Activated CD4-positive, alpha-beta T cell treated with anti-CD3 and anti-CD28 coated beads for 36 hours (primary cell): ENCODE measurements at regions not wholly inside any gene's neighbourhood (a gene's known extent, or its start where the extent isn't known, plus 50 kb on each side); places are given as distances from the start of the nearest gene placed in this dataset.

Source experiments
- ATAC-seq: fragments of 200-7000 bp; cut with Tn5 transposase; one replicate; pipeline ENCODE4 v1.10.0; 2021; ENCODE audit warnings: mild to moderate bottlenecking, moderate library complexity
- CTCF ChIA-PET: fragments of 350-600 bp; sonication (Branson Sonifier 250); formaldehyde crosslinking; loops from one replicate; lab custom pipeline; 2021; ENCODE audit warnings: antibody characterized with exemption; lab: Charles Lee
- POLR2A ChIA-PET: fragments of 350-600 bp; sonication (Branson Sonifier 250); formaldehyde crosslinking; loops from one replicate; lab custom pipeline; 2021; ENCODE audit warnings: antibody characterized with exemption, inconsistent platforms; lab: Charles Lee
- DNase-seq: peaks from one replicate; pipeline ENCODE4 v3.0.0-alpha.2; 2020
- H3K27ac Mint-ChIP-seq: one replicate; pipeline ENCODE4 v1.8.0; 2021; ENCODE audit warnings: mixed read lengths
- H3K27me3 Mint-ChIP-seq: one replicate; pipeline ENCODE4 v1.8.0; 2021; ENCODE audit warnings: mixed read lengths
- H3K36me3 Mint-ChIP-seq: one replicate; pipeline ENCODE4 v1.8.0; 2021; ENCODE audit warnings: low read depth, mixed read lengths
- H3K4me1 Mint-ChIP-seq: one replicate; pipeline ENCODE4 v1.8.0; 2021; ENCODE audit warnings: mixed read lengths
- H3K4me3 Mint-ChIP-seq: one replicate; pipeline ENCODE4 v1.8.0; 2021; ENCODE audit warnings: mild to moderate bottlenecking, moderate library complexity, mixed read lengths
- H3K9me3 Mint-ChIP-seq: one replicate; pipeline ENCODE4 v1.8.0; 2021; ENCODE audit warnings: low read depth, mixed read lengths
- intact Hi-C, 2 experiments: fragments of 100-400 bp; cut with DNase I in 1 of 2; cut with micrococcal nuclease in 1 of 2; formaldehyde crosslinking; loops; one replicate each; pipeline versions ENCODE4 v1.14.2 to v1.15.1; 2022 to 2024; cut with DNase I, micrococcal nuclease

DNA sequence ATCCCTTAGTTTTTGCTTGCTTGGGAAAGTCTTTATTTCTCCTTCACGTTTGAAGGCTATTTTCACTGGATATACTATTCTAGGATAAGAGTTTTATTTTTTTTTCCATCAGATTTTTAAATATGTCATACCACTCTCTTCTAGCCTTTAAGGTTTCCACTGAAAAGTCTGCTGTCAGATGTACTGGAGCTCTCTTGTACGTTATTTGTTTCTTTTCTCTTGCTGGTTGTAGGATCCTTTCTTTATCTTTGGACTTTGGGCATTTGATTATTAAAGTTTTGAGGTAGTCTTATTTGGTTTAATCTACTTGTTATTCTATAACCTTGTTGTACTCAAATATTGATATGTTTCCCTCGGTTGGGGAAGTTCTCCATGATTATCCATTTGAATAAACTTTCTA lies 848.4 kb upstream of the COX7C start:
- peaks cover 24% of the 10 kb centered on the region for H3K9me3 Mint-ChIP-seq
- ChIA-PET POLR2A (no interaction called here), CTCF (no interaction called here)
- H3K27me3 Mint-ChIP-seq, result no peaks in the 10 kb centered on the region
- H3K27ac Mint-ChIP-seq, result no peak overlapping the region
- no peaks in the 10 kb centered on the region for H3K36me3 Mint-ChIP-seq
- ATAC-seq, result no peak
- no peak for DNase-seq
- intact Hi-C loops, result no loop called here
- H3K4me3 Mint-ChIP-seq, result no peak overlapping the region
- H3K4me1 Mint-ChIP-seq, result no peaks in the 10 kb centered on the region

- intact Hi-C loops, result no loop called here
- ChIA-PET POLR2A (no interaction called here), CTCF (no interaction called here)
- Mint-ChIP-seq H3K4me1 (no peaks in the 10 kb centered on the region), H3K36me3 (no peaks in the 10 kb centered on the region), H3K9me3 (peaks cover 5% of the 10 kb centered on the region), H3K27me3 (no peaks in the 10 kb centered on the region), H3K27ac (no peak overlapping the region), H3K4me3 (no peak overlapping the region)
- no peak for DNase-seq
- ATAC-seq, result no peak
Measured at GRCh38 chr5:85784746-85785145, 833.0 kb upstream of the COX7C start.

GRCh38 chr5:85813146-85813545 lies 804.6 kb upstream of the COX7C start:
- no peaks in the 10 kb centered on the region for H3K9me3 Mint-ChIP-seq
- no peak for ATAC-seq
- no peaks in the 10 kb centered on the region for H3K27me3 Mint-ChIP-seq
- H3K4me3 Mint-ChIP-seq, result no peak overlapping the region
- no peak overlapping the region for H3K27ac Mint-ChIP-seq
- no peaks in the 10 kb centered on the region for H3K4me1 Mint-ChIP-seq
- H3K36me3 Mint-ChIP-seq, result no peaks in the 10 kb centered on the region
- ChIA-PET POLR2A (no interaction called here), CTCF (interaction anchor here (0.6 kb wide), 1 partner anchor 11 kb away, joined by 4 read pairs; no protein-coding TSS in a partner anchor)
- no peak for DNase-seq
- intact Hi-C loops, result no loop called here

DNA sequence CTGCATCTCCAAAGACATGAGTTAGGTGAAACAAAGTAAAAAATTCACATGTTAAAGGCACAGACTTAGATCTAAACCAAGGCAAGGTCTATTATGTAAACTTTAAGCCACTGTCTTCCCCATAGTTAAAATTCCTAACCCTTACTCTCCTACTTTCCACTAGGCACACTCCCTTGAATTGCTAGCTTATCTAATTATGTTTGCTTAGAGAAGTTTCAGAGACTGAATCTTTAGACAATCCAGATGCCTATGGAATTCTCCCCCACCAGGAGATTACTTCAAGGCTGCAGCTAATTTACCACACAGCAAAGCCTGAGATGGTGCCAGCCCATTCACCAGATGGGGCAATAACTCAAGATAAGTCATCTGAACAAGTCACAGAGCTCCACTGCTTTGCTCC lies 803.1 kb upstream of the COX7C start:
- POLR2A ChIA-PET, result no interaction called here
- Mint-ChIP-seq H3K27ac (no peak overlapping the region), H3K4me1 (no peaks in the 10 kb centered on the region), H3K27me3 (no peaks in the 10 kb centered on the region), H3K9me3 (no peaks in the 10 kb centered on the region), H3K36me3 (no peaks in the 10 kb centered on the region), H3K4me3 (no peak overlapping the region)
- no peak for DNase-seq
- intact Hi-C loops, result no loop called here
- ATAC-seq, result no peak
- CTCF ChIA-PET, result no interaction called here

DNA sequence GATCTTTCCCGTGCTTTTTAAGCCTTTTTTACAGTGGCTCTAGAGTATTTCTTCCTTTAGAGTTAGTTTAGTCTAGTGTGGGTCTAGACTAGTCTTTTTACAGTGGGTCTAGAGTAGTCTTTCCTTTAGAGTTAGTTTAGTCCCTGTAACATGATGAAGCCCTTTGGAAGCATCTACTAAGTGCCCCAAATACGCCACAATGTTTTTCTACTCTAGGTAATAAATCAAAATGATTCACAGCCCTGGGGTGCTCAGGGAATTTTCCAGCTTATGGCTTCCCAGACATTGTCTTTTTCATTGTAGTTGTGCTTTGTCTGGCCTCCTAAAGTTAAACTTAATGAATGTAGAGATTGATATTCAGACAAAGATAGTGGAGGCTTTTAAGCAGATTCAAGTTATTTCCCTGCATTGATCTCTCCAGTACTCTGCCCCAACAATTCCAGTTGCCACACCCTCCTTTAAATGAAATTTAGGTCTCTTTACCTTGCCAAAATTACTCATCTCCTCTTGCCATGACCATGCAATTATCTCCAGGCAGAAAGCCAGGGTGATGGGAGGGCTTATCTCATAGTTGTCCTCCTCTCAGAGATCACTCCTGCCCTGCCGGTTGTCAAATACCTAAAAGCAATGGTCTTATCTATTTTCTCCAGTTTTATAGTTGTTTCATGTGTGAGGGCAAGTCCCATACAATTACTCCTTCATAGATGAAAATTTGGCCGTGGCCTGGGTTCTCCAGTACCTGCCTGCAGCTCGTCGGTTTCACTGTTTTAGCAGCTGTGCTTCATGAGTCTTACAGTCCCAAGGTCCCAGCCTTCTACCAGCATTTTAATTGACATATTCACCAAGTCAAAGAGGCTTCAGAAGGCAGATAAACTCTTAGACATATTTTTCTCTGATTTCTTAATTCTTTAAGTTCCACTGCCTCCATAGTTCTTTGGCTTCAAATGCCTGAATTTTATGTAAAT lies 794.0 kb upstream of the COX7C start:
- DNase-seq (no peak), ATAC-seq (no peak)
- H3K27ac Mint-ChIP-seq, result no peak overlapping the region
- POLR2A ChIA-PET, result no interaction called here
- no peaks in the 10 kb centered on the region for H3K4me1 Mint-ChIP-seq
- no peaks in the 10 kb centered on the region for H3K27me3 Mint-ChIP-seq
- intact Hi-C loops, result no loop called here
- H3K9me3 Mint-ChIP-seq, result no peaks in the 10 kb centered on the region
- no peak overlapping the region for H3K4me3 Mint-ChIP-seq
- no peaks in the 10 kb centered on the region for H3K36me3 Mint-ChIP-seq
- CTCF ChIA-PET, result no interaction called here

- Mint-ChIP-seq H3K4me1 (no peaks in the 10 kb centered on the region), H3K27ac (no peak overlapping the region), H3K36me3 (no peaks in the 10 kb centered on the region), H3K4me3 (no peak overlapping the region), H3K27me3 (no peaks in the 10 kb centered on the region), H3K9me3 (peaks cover 1% of the 10 kb centered on the region)
- ATAC-seq (no peak), DNase-seq (no peak)
- CTCF ChIA-PET, result no interaction called here
- intact Hi-C loops, result no loop called here
- POLR2A ChIA-PET, result no interaction called here
Measured at GRCh38 chr5:85838781-85839180, 779.0 kb upstream of the COX7C start.

- no peak overlapping the region for H3K4me3 Mint-ChIP-seq
- POLR2A ChIA-PET, result no interaction called here
- intact Hi-C loops, result no loop called here
- CTCF ChIA-PET, result no interaction called here
- H3K27me3 Mint-ChIP-seq, result no peaks in the 10 kb centered on the region
- DNase-seq (no peak), ATAC-seq (no peak)
- H3K27ac Mint-ChIP-seq, result no peak overlapping the region
- no peaks in the 10 kb centered on the region for H3K9me3 Mint-ChIP-seq
- H3K36me3 Mint-ChIP-seq, result no peaks in the 10 kb centered on the region
- H3K4me1 Mint-ChIP-seq, result no peaks in the 10 kb centered on the region
Measured at GRCh38 chr5:85841653-85842052, 776.1 kb upstream of the COX7C start.

DNA sequence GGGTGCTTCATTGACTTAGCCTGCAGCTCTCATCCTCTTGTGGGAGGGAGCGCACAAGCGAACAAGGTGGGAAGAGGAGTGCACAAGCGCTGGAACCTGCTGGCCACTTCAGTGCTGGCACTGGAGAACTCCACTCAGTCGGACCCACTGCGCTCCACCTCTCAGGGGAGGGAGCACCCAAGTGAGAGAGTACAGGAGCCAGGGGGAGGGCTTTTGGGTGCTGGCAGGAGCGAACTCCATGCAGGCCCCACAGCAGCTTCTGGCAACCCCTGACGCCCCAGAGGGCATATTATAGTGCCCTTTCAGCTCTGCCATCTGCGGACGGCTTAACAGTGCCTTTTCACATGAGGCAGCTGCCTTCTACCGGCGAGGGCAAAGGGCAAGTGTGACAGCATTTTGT lies 774.2 kb upstream of the COX7C start:
- POLR2A ChIA-PET, result no interaction called here
- H3K27ac Mint-ChIP-seq, result no peak overlapping the region
- no peaks in the 10 kb centered on the region for H3K36me3 Mint-ChIP-seq
- no peaks in the 10 kb centered on the region for H3K4me1 Mint-ChIP-seq
- DNase-seq (no peak), ATAC-seq (no peak)
- no peaks in the 10 kb centered on the region for H3K27me3 Mint-ChIP-seq
- intact Hi-C loops, result no loop called here
- H3K9me3 Mint-ChIP-seq, result peaks cover 2% of the 10 kb centered on the region
- CTCF ChIA-PET, result no interaction called here
- H3K4me3 Mint-ChIP-seq, result no peak overlapping the region

- H3K4me1 Mint-ChIP-seq, result no peaks in the 10 kb centered on the region
- H3K27me3 Mint-ChIP-seq, result no peaks in the 10 kb centered on the region
- H3K4me3 Mint-ChIP-seq, result no peak overlapping the region
- no peaks in the 10 kb centered on the region for H3K36me3 Mint-ChIP-seq
- no peak for DNase-seq
- no peak for ATAC-seq
- ChIA-PET CTCF (no interaction called here), POLR2A (no interaction called here)
- peaks cover 4% of the 10 kb centered on the region for H3K9me3 Mint-ChIP-seq
- no peak overlapping the region for H3K27ac Mint-ChIP-seq
- intact Hi-C loops, result no loop called here
Measured at GRCh38 chr5:85849411-85849810, 768.3 kb upstream of the COX7C start.

GRCh38 chr5:85865296-85865695 lies 752.4 kb upstream of the COX7C start:
- H3K27ac Mint-ChIP-seq, result no peak overlapping the region
- ATAC-seq (no peak), DNase-seq (no peak)
- peaks cover 11% of the 10 kb centered on the region for H3K9me3 Mint-ChIP-seq
- intact Hi-C loops, result no loop called here
- no peak overlapping the region for H3K4me3 Mint-ChIP-seq
- no peaks in the 10 kb centered on the region for H3K36me3 Mint-ChIP-seq
- no peaks in the 10 kb centered on the region for H3K4me1 Mint-ChIP-seq
- ChIA-PET CTCF (no interaction called here), POLR2A (no interaction called here)
- no peaks in the 10 kb centered on the region for H3K27me3 Mint-ChIP-seq

GRCh38 chr5:85868070-85868469 lies 749.7 kb upstream of the COX7C start:
- peaks cover 5% of the 10 kb centered on the region for H3K9me3 Mint-ChIP-seq
- H3K4me3 Mint-ChIP-seq, result no peak overlapping the region
- no peaks in the 10 kb centered on the region for H3K27me3 Mint-ChIP-seq
- ChIA-PET POLR2A (no interaction called here), CTCF (no interaction called here)
- DNase-seq (no peak), ATAC-seq (no peak)
- H3K36me3 Mint-ChIP-seq, result no peaks in the 10 kb centered on the region
- H3K27ac Mint-ChIP-seq, result no peak overlapping the region
- no peaks in the 10 kb centered on the region for H3K4me1 Mint-ChIP-seq
- intact Hi-C loops, result no loop called here

- H3K27ac Mint-ChIP-seq, result no peak overlapping the region
- DNase-seq (no peak), ATAC-seq (no peak)
- intact Hi-C loops, result no loop called here
- H3K27me3 Mint-ChIP-seq, result no peaks in the 10 kb centered on the region
- ChIA-PET POLR2A (no interaction called here), CTCF (no interaction called here)
- no peak overlapping the region for H3K4me3 Mint-ChIP-seq
- H3K4me1 Mint-ChIP-seq, result no peaks in the 10 kb centered on the region
- H3K9me3 Mint-ChIP-seq, result peaks cover 3% of the 10 kb centered on the region
- H3K36me3 Mint-ChIP-seq, result no peaks in the 10 kb centered on the region
Measured at GRCh38 chr5:85893996-85894395, 723.7 kb upstream of the COX7C start.
